Activated CD8-positive, alpha-beta T cell treated with anti-CD3 and anti-CD28 coated beads for 36 hours (primary cell): ENCODE measurements at regions not wholly inside any gene's neighbourhood (a gene's known extent, or its start where the extent isn't known, plus 50 kb on each side); places are given as distances from the start of the nearest gene placed in this dataset.

Experiments used
- ATAC-seq: fragments of 200-7000 bp; cut with Tn5 transposase; one replicate; pipeline ENCODE4 v1.10.0; 2021; ENCODE audit warnings: mild to moderate bottlenecking, moderate library complexity
- CTCF ChIA-PET: fragments of 350-600 bp; sonication (Branson Sonifier 250); formaldehyde crosslinking; loops from one replicate; lab custom pipeline; 2021; ENCODE audit warnings: antibody characterized with exemption; lab: Charles Lee
- POLR2A ChIA-PET: fragments of 350-600 bp; sonication (Branson Sonifier 250); formaldehyde crosslinking; loops from one replicate; lab custom pipeline; 2021; ENCODE audit warnings: antibody characterized with exemption; lab: Charles Lee
- DNase-seq: peaks from one replicate; pipeline ENCODE4 v3.0.0-alpha.2; 2020
- H3K27ac Mint-ChIP-seq: one replicate; pipeline ENCODE4 v1.8.0; 2021; ENCODE audit warnings: mild to moderate bottlenecking, mixed read lengths
- H3K27me3 Mint-ChIP-seq: one replicate; pipeline ENCODE4 v1.8.0; 2021; ENCODE audit warnings: mixed read lengths
- H3K36me3 Mint-ChIP-seq: one replicate; pipeline ENCODE4 v1.8.0; 2021; ENCODE audit warnings: low read depth, mixed read lengths
- H3K4me1 Mint-ChIP-seq: one replicate; pipeline ENCODE4 v1.8.0; 2021; ENCODE audit warnings: low read depth, mixed read lengths
- H3K4me3 Mint-ChIP-seq: one replicate; pipeline ENCODE4 v1.8.0; 2021; ENCODE audit warnings: mild to moderate bottlenecking, moderate library complexity, mixed read lengths
- H3K9me3 Mint-ChIP-seq: one replicate; pipeline ENCODE4 v1.8.0; 2021; ENCODE audit warnings: mixed read lengths
- CTCF ChIP-seq: fragments of 200-600 bp; IDR thresholded peaks from one replicate; pipeline ENCODE4 v1.8.0; 2022; ENCODE audit warnings: antibody characterized with exemption, mild to moderate bottlenecking
- intact Hi-C: fragments of 100-400 bp; cut with micrococcal nuclease; formaldehyde crosslinking; loops from one replicate; pipeline ENCODE4 v1.10.0; 2022

GRCh38 chr2:21646345-21646744 lies 522.6 kb downstream of the TDRD15 start:
- H3K9me3 Mint-ChIP-seq = peaks cover 2% of the 10 kb centered on the region
- ATAC-seq = no peak
- DNase-seq = no peak
- ChIA-PET POLR2A (no interaction called here), CTCF (interaction anchor here (0.8 kb wide), 1 partner anchor 8 kb away, joined by 3 read pairs; no protein-coding TSS in a partner anchor)
- TF ChIP-seq CTCF = no peak
- no peaks in the 10 kb centered on the region for H3K4me1 Mint-ChIP-seq
- intact Hi-C loops = no loop called here
- no peaks in the 10 kb centered on the region for H3K27me3 Mint-ChIP-seq
- H3K4me3 Mint-ChIP-seq = no peak overlapping the region
- no peak overlapping the region for H3K27ac Mint-ChIP-seq
- H3K36me3 Mint-ChIP-seq = no peaks in the 10 kb centered on the region

GRCh38 chr2:21650569-21650968 lies 526.8 kb downstream of the TDRD15 start:
- no peak for DNase-seq
- no peak for TF ChIP-seq CTCF
- Mint-ChIP-seq H3K36me3 (no peaks in the 10 kb centered on the region), H3K27me3 (no peaks in the 10 kb centered on the region), H3K9me3 (peaks cover 2% of the 10 kb centered on the region), H3K27ac (no peak overlapping the region), H3K4me3 (no peak overlapping the region), H3K4me1 (no peaks in the 10 kb centered on the region)
- ATAC-seq = no peak
- intact Hi-C loops = no loop called here
- ChIA-PET CTCF (no interaction called here), POLR2A (interaction anchor here (0.5 kb wide), 1 partner anchor 382 kb away, joined by 3 read pairs; no protein-coding TSS in a partner anchor)

GRCh38 chr2:21655136-21655535 lies 531.4 kb downstream of the TDRD15 start:
- Mint-ChIP-seq H3K27me3 (no peaks in the 10 kb centered on the region), H3K9me3 (no peaks in the 10 kb centered on the region)
- no peak for ATAC-seq

GRCh38 chr2:21656330-21657075 lies 532.7 kb downstream of the TDRD15 start:
- no peak for TF ChIP-seq CTCF
- Mint-ChIP-seq H3K27ac (no peak overlapping the region), H3K9me3 (no peaks in the 10 kb centered on the region), H3K4me3 (no peak overlapping the region), H3K36me3 (no peaks in the 10 kb centered on the region), H3K4me1 (no peaks in the 10 kb centered on the region), H3K27me3 (no peaks in the 10 kb centered on the region)
- ATAC-seq (no peak), DNase-seq (no peak)
- ChIA-PET POLR2A (no interaction called here), CTCF (no interaction called here)
- intact Hi-C loops = no loop called here

More at GRCh38 chr2:21655136-21655535, 531.4 kb downstream of the TDRD15 start:
- Mint-ChIP-seq H3K27ac (no peak overlapping the region), H3K36me3 (no peaks in the 10 kb centered on the region), H3K4me3 (no peak overlapping the region), H3K4me1 (no peaks in the 10 kb centered on the region)
- POLR2A ChIA-PET = no interaction called here
- no peak for DNase-seq
- intact Hi-C loops = no loop called here
- CTCF ChIA-PET = no interaction called here
- TF ChIP-seq CTCF = no peak

GRCh38 chr2:21657445-21657844 lies 533.7 kb downstream of the TDRD15 start:
- Mint-ChIP-seq H3K36me3 (no peaks in the 10 kb centered on the region), H3K9me3 (no peaks in the 10 kb centered on the region), H3K4me1 (no peaks in the 10 kb centered on the region), H3K27me3 (no peaks in the 10 kb centered on the region), H3K27ac (no peak overlapping the region), H3K4me3 (no peak overlapping the region)
- POLR2A ChIA-PET = no interaction called here
- intact Hi-C loops = no loop called here
- CTCF ChIA-PET = no interaction called here
- ATAC-seq (no peak), DNase-seq (no peak)
- TF ChIP-seq CTCF = no peak
